HG02798 (cell line): ENCODE measurements at regions not wholly inside any gene's neighbourhood (a gene's known extent, or its start where the extent isn't known, plus 50 kb on each side); places are given as distances from the start of the nearest gene placed in this dataset.
"Not testable (repeated sequence)": the region's sequence is repeated elsewhere in the genome, so short reads cannot be mapped to it uniquely, and the experiment has no call there.

Source experiments
- ATAC-seq: cut with Tn5 transposase; IDR thresholded peaks from one replicate; pipeline ENCODE4 v1.9.1; 2021; ENCODE audit warnings: mild to moderate bottlenecking; ENCODE audit not compliant: unreplicated experiment, poor library complexity

GRCh38 chr10:3339121-3339520, 166.5 kb upstream of the PITRM1 start:
- no peak for ATAC-seq

GRCh38 chr10:3337741-3338140, 165.2 kb upstream of the PITRM1 start:
- no peak for ATAC-seq

GRCh38 chr10:3336673-3337293, 164.2 kb upstream of the PITRM1 start:
- no peak for ATAC-seq

- ATAC-seq, result no peak
Observed at GRCh38 chr10:3333426-3333825, 160.8 kb upstream of the PITRM1 start.

GRCh38 chr10:3331690-3332230, 159.2 kb upstream of the PITRM1 start:
- no peak for ATAC-seq

- no peak for ATAC-seq
Observed at GRCh38 chr10:3331187-3331586, 158.6 kb upstream of the PITRM1 start.

- peak; percentile 36 for ATAC-seq
Observed at GRCh38 chr10:3330663-3331062, 158.1 kb upstream of the PITRM1 start.

GRCh38 chr10:3325954-3326750, 153.6 kb upstream of the PITRM1 start:
- no peak for ATAC-seq

- ATAC-seq, result no peak
Observed at GRCh38 chr10:3324612-3325038, 152.0 kb upstream of the PITRM1 start.

GRCh38 chr10:3323865-3324498, 151.4 kb upstream of the PITRM1 start:
- no peak for ATAC-seq

GRCh38 chr10:3321123-3321522, 148.5 kb upstream of the PITRM1 start:
- no peak for ATAC-seq

- ATAC-seq, result no peak
Observed at GRCh38 chr10:3319811-3320226, 147.2 kb upstream of the PITRM1 start.

GRCh38 chr10:3318480-3318807, 145.9 kb upstream of the PITRM1 start:
- not testable (repeated sequence) for ATAC-seq

- ATAC-seq, result not testable (repeated sequence)
Observed at GRCh38 chr10:3317553-3318479, 145.2 kb upstream of the PITRM1 start.

GRCh38 chr10:3314445-3315085, 142.0 kb upstream of the PITRM1 start:
- not testable (repeated sequence) for ATAC-seq

- ATAC-seq, result not testable (repeated sequence)
Observed at GRCh38 chr10:3313784-3314444, 141.3 kb upstream of the PITRM1 start.

GRCh38 chr10:3312403-3312940, 139.9 kb upstream of the PITRM1 start:
- no peak for ATAC-seq

- no peak for ATAC-seq
Observed at GRCh38 chr10:3310016-3310784, 137.6 kb upstream of the PITRM1 start.
